ENCODE measurements at regions not wholly inside any gene's neighbourhood (a gene's known extent, or its start where the extent isn't known, plus 50 kb on each side); places are given as distances from the start of the nearest gene placed in this dataset.
A peak's percentile ranks its signal among the peaks of the same experiment; 100 is the strongest.

DNA sequence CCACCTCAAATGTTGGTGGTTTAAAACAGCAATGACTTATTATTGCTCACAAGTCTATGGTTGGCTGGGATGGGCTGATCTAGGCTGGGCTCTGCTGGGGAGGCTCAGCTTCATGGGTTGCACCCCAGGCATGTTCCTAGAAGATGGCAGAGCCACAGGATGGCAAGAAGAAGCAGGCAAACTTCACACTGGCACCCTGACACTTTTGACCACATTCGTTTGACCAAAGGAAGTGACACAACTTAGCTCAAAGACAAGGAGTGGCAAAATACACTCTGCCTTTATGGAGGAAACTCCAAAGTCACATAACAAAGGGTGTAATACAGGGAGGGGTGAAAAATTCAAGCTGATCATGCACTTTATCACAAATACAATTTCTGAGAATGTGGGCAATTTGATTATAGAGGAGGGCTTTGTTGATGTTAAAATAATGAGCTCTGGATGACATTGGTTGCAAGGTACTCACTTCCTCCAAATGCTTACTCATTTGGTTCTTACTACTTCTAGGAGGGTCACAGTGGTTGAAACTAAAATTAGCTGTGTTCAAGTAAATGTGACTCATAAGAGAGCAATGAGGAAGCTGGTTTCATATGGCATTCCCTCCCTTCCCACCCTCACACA lies 249.2 kb upstream of the RPS6KA3 start:
- no peak for DNase-seq

DNA sequence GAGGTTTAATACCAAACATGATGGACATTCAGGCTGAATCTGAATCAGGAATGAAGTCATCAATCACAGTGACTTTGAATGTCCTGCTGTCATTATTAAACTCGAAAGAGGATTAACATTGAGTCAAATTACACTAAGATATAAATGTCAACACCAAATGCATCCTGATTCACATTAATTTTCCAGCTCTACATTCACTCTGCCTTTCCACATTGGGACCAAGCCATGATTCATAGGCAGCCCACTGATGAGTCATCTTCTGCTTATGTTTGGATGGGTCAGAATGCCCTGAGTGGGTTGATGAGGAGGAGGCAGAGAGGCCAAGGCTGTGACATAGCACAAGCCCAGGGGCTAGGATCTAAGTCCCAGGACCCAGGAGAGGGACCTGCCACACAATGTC lies 247.6 kb upstream of the RPS6KA3 start:
- DNase-seq = no peak

GRCh38 chrX:20513185-20513584 lies 246.5 kb upstream of the RPS6KA3 start:
- DNase-seq = no peak

- DNase-seq = no peak
These were observed 245.1 kb upstream of the RPS6KA3 start for GRCh38 chrX:20511792-20512191.

DNA sequence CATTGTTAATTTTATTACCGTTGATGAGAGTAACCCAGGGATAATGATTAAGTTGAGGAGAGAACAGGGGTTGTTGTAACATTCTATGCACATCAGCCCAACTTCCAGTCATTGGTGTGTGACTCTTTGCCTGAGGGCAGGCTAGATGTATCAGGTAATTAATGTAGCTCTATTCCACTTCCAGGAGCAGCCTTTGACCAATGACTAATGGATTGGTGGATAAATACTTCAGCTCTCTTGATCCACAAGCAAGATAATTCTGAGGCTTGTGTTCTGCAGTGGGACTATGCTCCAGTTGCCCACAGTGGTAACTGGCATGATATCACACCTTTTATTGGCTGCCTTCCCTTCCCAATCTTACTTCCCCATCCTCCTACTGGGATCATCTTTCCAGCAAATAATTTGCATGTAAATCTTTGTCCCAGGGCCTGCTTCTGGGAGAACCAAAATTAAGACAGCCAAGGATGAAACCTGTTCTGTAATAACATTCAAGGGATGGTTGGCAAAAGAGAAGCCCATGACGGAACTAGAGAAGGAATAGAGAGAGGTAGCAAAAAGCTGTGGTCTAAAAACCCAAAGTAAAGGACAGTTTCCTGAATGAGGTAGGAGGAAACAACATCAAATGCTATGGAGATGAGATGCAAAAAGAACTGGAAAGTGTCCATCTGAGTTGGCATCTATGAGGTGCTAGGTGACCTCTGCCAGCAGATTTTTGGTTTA lies 241.4 kb upstream of the RPS6KA3 start:
- DNase-seq = no peak

GRCh38 chrX:20506739-20507138 lies 240.0 kb upstream of the RPS6KA3 start:
- DNase-seq = no peak

DNA sequence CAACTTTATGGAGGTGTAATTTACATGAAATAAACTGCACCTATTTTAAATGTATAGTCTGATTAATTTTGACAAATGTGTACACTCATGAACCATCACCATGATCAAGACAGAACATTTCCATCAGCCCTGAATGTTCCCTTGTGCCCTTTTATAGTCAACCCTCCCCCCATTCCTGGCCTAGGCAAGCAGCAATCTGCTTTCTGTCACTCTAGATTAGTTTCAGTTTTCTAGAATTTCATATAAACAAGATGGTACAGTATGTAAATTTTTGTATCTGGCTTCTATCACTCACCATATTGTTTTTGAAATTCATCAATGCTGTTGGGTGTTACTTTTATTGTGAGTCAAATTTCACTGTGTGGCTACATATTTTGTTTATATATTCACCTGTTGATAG lies 234.2 kb upstream of the RPS6KA3 start:
- no peak for DNase-seq

DNA sequence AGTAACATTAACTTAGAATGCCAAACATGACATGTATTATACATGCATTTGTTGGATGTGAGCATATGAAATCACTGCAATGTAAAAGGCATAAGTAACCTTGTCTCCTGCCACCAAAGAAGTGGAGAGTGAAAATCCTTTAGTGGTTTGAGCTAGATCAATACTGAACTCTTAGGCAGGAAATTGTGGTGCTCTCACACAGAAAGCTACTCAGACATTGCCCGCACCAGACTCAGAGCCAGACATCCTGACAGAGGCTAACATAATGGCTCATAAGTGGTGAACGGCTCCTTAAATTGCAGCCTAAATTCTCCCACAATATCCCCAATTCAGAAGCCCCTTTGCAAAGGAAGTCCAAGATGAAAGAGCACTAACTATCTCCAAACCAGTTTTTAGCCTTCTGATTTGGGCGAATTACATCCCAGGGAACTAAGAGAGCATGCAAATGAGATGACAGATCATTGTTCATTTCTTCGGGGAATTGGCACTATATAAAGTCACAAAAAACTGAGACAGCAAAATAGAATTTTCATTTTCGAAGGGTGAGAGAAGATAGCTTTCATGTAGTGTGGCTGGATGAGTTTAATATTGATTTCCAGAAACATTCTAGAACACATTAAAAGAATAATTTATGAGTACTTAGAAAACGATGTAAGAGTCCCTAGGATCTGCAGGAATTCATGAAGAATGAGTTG lies 233.6 kb upstream of the RPS6KA3 start:
- DNase-seq = no peak

DNA sequence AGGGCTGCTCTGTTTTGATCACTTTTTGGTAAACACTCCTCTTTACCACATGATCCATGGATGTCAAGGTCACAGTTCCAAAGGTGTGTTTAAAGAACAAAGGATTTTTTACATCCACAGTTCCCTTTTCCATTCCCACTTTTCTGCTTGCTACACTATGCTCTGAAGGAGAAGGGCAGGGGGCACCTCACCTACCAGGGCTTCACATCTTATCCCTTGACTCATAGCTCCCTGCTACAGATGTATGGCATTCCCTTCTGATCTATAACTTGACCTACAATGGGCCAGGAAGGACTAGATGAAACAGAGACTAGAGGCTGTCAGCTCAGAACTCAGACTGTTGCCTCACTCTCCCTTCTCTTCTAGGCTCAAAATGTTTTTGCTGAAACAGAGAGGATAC lies 233.1 kb upstream of the RPS6KA3 start:
- DNase-seq = no peak

- DNase-seq = peak in 1 of 2 experiments; percentile 50
These were observed 232.3 kb upstream of the RPS6KA3 start for GRCh38 chrX:20498851-20499635.

GRCh38 chrX:20495575-20495974 lies 228.9 kb upstream of the RPS6KA3 start:
- no peak for DNase-seq

- DNase-seq = no peak
These were observed 221.8 kb upstream of the RPS6KA3 start for GRCh38 chrX:20488473-20488872.

GRCh38 chrX:20487227-20487626 lies 220.5 kb upstream of the RPS6KA3 start:
- DNase-seq = no peak

GRCh38 chrX:20481632-20482031 lies 214.9 kb upstream of the RPS6KA3 start:
- DNase-seq = no peak

DNA sequence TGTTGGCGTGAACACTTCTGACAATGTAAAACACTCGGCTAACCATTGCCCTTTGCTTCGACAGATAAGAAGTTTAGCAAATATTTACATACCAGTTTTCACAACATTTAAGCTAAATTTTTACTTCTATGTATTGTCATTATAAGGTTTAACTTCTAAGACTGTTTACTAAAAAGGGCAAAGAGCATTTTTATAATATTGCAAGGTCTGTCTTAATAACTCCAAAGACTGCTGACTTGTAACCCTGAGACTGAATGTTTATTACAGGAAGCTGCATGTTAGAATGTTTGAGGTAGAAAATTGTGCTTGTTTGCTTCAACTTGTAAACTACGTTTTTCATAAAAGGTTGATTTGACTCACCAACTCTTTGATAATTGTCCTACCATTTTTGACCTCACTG lies 213.2 kb upstream of the RPS6KA3 start:
- DNase-seq = no peak

DNA sequence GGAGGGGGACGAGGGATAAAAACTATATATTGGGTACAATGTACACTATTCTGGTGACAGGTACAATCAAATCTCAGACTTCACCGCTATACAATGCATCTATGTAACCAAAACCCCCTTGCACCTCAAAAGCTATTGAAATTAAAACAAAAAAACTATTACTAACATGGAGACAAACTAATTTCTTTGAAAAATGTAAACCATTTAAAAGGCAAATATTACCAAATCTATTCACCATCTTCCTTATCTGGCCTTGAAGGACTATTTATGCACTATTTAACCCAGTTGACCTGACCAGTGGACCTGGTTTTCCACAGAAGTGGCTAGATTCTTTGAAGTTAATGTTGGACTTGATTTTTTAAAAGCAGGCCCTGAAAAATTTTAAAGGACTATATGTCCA lies 212.3 kb upstream of the RPS6KA3 start:
- no peak for DNase-seq

DNA sequence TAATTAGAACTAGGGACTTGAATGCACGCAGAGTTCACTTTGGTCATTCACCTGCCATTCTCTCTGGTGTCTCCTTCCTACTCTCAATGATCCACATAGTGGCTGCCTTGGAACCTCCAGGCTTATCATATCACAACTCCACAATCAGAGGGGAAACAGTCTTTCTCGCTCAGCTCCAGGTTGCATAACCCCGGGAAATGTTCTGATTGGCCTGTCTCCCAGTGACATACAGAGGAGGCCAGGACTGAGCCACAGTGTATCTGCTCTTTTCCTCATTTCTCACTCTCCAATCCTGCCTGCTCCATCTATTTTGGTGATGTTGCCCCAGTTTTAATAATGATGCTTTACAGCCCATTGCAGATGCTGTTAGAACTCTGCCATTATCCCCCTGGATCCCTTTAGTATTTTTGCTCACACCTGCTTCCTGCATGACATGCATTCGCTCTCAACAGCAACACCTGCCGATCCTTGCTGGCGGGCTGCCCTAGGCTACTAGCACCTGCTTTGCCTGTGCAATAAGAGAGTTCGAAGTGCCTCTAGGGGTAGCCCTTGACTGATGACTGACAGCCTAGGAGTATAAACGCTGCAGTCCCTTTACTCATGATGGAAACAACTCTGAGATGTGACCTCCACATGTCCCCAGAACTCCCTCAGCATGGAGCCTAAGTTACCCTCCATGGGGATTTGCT lies 211.3 kb upstream of the RPS6KA3 start:
- DNase-seq = peak; percentile 69 to 77

DNA sequence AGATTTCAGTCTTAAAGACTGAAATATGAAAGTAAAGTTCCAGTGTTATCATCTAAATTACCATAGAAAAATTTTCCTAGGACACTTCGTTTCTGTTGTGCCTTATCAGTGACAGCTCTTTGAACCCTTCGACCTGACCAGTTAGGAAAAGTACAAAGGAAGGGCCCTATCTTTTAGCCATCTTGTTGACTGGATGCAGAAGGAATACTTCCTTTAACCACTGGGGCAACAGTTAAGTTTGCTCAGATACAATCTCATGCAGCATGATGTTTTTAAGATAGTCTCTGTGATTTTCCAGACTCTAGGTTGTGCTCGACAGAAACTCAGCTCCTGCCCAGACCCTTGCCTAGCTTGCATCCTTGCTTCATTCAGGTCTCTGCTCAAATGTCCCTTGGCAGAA lies 210.5 kb upstream of the RPS6KA3 start:
- DNase-seq = no peak

GRCh38 chrX:20472620-20473258 lies 206.0 kb upstream of the RPS6KA3 start:
- DNase-seq = no peak

DNA sequence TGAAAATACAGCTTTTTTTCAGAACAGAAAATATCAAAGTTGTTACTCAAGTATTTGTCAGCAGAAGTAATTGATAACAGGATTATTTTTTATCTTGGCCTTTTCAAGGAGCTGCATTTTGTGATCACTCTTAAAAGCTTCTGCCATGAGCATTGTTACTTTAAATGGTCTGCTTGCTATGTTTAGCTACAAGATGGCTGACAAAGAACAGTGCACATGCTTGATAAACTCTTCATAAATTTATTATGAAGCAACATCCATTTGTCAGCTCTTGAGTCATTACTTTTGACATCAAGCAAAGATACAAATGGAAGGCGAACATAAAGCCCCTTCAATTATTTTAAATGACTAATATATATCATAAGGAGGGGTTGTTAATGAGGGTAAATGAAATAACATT lies 205.4 kb upstream of the RPS6KA3 start:
- no peak for DNase-seq

DNA sequence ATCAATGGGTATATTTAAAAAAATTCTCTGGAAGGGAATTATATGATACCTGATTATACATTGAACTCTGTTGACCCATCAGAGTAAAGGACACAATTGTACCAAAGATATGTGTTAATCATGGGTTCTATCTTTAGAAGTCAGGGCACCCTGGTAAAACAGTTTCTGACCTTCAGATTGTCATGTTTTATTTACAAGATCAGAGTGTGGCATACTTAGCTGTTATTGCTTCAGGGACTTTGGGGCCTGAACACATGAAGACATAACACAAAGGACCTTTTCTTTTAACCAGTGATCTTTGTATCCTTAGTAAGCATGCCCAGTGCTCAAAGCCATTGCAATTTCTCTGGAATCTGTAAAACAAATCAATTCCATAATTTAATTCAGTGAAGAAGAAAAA lies 204.8 kb upstream of the RPS6KA3 start:
- DNase-seq = no peak

Measured in NCI-H187 (cell line).